Activated B cell treated with CpG ODN at 0.5 μM for 24 hours (primary cell): ENCODE measurements at regions not wholly inside any gene's neighbourhood (a gene's known extent, or its start where the extent isn't known, plus 50 kb on each side); places are given as distances from the start of the nearest gene placed in this dataset.

Experiments used
- ATAC-seq: fragments of 200-7000 bp; cut with Tn5 transposase; one replicate; pipeline ENCODE4 v1.10.0; 2021; ENCODE audit warnings: low read depth, mild to moderate bottlenecking, moderate library complexity
- CTCF ChIA-PET: fragments of 350-600 bp; sonication (Branson Sonifier 250); formaldehyde crosslinking; loops from one replicate; lab custom pipeline; 2021; ENCODE audit warnings: antibody characterized with exemption; lab: Charles Lee
- POLR2A ChIA-PET: fragments of 350-600 bp; sonication (Branson Sonifier 250); formaldehyde crosslinking; loops from one replicate; lab custom pipeline; 2021; ENCODE audit warnings: antibody characterized with exemption; lab: Charles Lee
- DNase-seq: peaks from one replicate; pipeline ENCODE4 v3.0.0; 2022
- H3K27ac Mint-ChIP-seq: one replicate; pipeline ENCODE4 v1.8.0; 2020; ENCODE audit warnings: mixed read lengths
- H3K27me3 Mint-ChIP-seq: one replicate; pipeline ENCODE4 v1.8.0; 2021; ENCODE audit warnings: mixed read lengths
- H3K36me3 Mint-ChIP-seq: one replicate; pipeline ENCODE4 v1.8.0; 2021; ENCODE audit warnings: low read depth, mixed read lengths
- H3K4me1 Mint-ChIP-seq: one replicate; pipeline ENCODE4 v1.8.0; 2021; ENCODE audit warnings: mixed read lengths
- H3K4me3 Mint-ChIP-seq: one replicate; pipeline ENCODE4 v1.8.0; 2020; ENCODE audit warnings: mild to moderate bottlenecking, mixed read lengths
- H3K9me3 Mint-ChIP-seq: one replicate; pipeline ENCODE4 v1.8.0; 2020; ENCODE audit warnings: mixed read lengths
- intact Hi-C: fragments of 100-400 bp; cut with micrococcal nuclease; formaldehyde crosslinking; loops from one replicate; pipeline ENCODE4 v1.15.1; 2024
- TF ChIP-seq, protein P1 (sequence below): fragments of 200-600 bp; IDR thresholded peaks from one replicate; pipeline ENCODE4 v1.8.0; 2022; ENCODE audit warnings: antibody characterized with exemption, mild to moderate bottlenecking

DNA sequence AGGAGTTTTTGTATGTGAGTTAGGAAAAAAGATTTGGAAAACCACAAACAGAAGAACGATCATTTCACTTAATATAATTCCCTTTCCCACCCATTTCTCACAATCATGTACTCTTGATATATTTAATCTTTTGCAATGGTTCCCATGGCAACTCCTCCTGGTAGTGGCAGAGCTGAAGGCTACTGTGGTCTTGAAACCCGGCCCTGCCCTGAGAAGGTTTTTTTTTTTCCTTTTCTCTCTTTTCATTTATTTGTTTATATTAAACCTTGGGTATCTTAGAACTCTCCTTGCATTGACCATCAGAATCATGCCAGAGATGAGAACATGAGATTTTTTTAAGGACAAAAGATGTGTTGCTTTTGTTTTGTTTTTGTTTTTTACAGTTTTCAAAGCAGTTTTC, 566.1 kb upstream of the NRP1 start:
- Mint-ChIP-seq H3K27me3 (no peaks in the 10 kb centered on the region), H3K4me1 (no peaks in the 10 kb centered on the region), H3K9me3 (peaks cover 6% of the 10 kb centered on the region), H3K27ac (no peak overlapping the region), H3K36me3 (no peaks in the 10 kb centered on the region), H3K4me3 (no peak overlapping the region)
- ATAC-seq (no peak), DNase-seq (no peak)
- ChIA-PET POLR2A (no interaction called here), CTCF (no interaction called here)
- intact Hi-C loops = no loop called here
- TF ChIP-seq, protein P1, sequence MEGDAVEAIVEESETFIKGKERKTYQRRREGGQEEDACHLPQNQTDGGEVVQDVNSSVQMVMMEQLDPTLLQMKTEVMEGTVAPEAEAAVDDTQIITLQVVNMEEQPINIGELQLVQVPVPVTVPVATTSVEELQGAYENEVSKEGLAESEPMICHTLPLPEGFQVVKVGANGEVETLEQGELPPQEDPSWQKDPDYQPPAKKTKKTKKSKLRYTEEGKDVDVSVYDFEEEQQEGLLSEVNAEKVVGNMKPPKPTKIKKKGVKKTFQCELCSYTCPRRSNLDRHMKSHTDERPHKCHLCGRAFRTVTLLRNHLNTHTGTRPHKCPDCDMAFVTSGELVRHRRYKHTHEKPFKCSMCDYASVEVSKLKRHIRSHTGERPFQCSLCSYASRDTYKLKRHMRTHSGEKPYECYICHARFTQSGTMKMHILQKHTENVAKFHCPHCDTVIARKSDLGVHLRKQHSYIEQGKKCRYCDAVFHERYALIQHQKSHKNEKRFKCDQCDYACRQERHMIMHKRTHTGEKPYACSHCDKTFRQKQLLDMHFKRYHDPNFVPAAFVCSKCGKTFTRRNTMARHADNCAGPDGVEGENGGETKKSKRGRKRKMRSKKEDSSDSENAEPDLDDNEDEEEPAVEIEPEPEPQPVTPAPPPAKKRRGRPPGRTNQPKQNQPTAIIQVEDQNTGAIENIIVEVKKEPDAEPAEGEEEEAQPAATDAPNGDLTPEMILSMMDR = no peak

DNA sequence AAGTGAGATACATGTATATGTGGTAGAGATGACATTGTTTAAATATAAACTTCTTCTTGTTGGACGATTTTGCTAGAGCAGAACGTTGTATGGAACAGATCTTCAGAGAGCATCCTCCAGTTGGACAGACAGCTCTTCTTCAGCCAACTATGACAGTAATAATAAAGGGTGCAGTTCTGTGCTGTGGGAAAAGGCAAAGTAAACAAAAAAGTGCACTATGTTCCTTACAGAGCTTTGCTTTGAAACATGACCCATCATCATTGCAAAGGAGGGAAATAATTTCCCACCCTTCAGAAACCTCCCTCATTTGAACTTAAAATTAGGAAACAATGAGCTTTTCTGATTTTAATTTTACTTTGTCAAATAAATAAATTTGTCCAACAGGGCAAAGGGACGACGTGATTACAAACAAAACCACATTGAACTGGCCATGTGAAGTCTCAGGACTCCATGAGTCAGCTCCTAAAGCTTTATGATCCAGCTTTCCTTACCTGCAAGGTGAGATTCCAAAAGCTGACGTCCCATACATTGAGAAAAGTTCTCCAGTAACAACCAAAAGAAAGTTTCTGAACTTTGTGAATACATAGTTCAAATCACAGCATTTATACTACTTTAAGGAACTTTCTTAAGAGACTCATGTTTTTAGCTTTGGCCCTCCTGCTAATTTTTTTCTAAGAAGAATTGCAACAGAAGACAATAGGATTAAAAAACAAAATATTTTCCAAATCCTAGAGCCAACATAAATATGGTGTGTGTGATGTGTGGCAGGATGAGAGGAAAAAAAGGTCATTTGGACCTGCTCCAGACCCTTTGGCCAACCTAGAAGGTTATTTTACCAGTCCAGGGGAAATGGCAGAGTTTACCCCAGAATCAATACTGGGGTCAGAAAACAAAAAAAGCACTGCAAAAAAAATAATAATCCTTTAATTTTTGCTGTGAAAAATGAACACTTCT, 565.4 kb upstream of the NRP1 start:
- TF ChIP-seq, protein P1 = no peak
- DNase-seq (no peak), ATAC-seq (no peak)
- H3K36me3 Mint-ChIP-seq = no peaks in the 10 kb centered on the region
- CTCF ChIA-PET = no interaction called here
- no peak overlapping the region for H3K27ac Mint-ChIP-seq
- H3K4me3 Mint-ChIP-seq = no peak overlapping the region
- intact Hi-C loops = no loop called here
- H3K4me1 Mint-ChIP-seq = no peaks in the 10 kb centered on the region
- H3K27me3 Mint-ChIP-seq = no peaks in the 10 kb centered on the region
- POLR2A ChIA-PET = no interaction called here
- H3K9me3 Mint-ChIP-seq = peaks cover 6% of the 10 kb centered on the region

- Mint-ChIP-seq H3K27me3 (no peaks in the 10 kb centered on the region), H3K4me1 (no peaks in the 10 kb centered on the region)
- no peak for DNase-seq
Measured at GRCh38 chr10:33897291-33897752, 562.9 kb upstream of the NRP1 start.

GRCh38 chr10:33893506-33893905, 559.0 kb upstream of the NRP1 start:
- CTCF ChIA-PET = no interaction called here
- intact Hi-C loops = no loop called here
- H3K27ac Mint-ChIP-seq = no peak overlapping the region
- no peaks in the 10 kb centered on the region for H3K36me3 Mint-ChIP-seq
- H3K4me1 Mint-ChIP-seq = no peaks in the 10 kb centered on the region
- no peak overlapping the region for H3K4me3 Mint-ChIP-seq
- no peak for DNase-seq
- H3K9me3 Mint-ChIP-seq = peaks cover 7% of the 10 kb centered on the region
- no peak for ATAC-seq
- TF ChIP-seq, protein P1 = no peak
- POLR2A ChIA-PET = no interaction called here
- no peaks in the 10 kb centered on the region for H3K27me3 Mint-ChIP-seq

More at GRCh38 chr10:33897291-33897752, 562.9 kb upstream of the NRP1 start:
- Mint-ChIP-seq H3K9me3 (peaks cover 11% of the 10 kb centered on the region), H3K4me3 (no peak overlapping the region), H3K27ac (no peak overlapping the region), H3K36me3 (no peaks in the 10 kb centered on the region)
- ChIA-PET CTCF (no interaction called here), POLR2A (no interaction called here)
- TF ChIP-seq, protein P1 = no peak
- ATAC-seq = no peak
- intact Hi-C loops = no loop called here

DNA sequence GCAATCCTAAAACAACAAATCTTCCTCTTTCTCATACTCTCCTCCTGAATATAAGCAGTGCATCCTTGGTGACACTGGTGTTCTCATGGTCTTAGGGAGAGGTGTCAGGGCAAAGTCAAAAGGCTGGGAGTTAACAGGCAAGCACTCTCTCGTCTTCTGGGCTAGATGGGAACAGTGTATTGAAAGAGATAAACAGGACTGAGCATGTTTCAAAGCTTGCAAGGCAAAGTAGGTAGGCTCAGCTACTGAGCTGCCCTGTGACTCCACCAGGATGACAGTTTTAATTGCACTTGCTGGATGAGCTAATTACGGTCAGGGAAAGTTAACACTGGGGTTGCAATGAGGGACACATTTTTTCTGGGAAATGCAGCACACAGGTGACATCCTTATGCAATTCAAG, 554.9 kb upstream of the NRP1 start:
- H3K36me3 Mint-ChIP-seq = no peaks in the 10 kb centered on the region
- CTCF ChIA-PET = no interaction called here

More for the DNA sequence above, 554.9 kb upstream of the NRP1 start:
- H3K4me1 Mint-ChIP-seq = no peaks in the 10 kb centered on the region
- intact Hi-C loops = no loop called here
- H3K27me3 Mint-ChIP-seq = no peaks in the 10 kb centered on the region
- H3K9me3 Mint-ChIP-seq = peaks cover 7% of the 10 kb centered on the region
- TF ChIP-seq, protein P1 = no peak
- POLR2A ChIA-PET = no interaction called here
- no peak overlapping the region for H3K27ac Mint-ChIP-seq
- no peak overlapping the region for H3K4me3 Mint-ChIP-seq
- DNase-seq (no peak), ATAC-seq (no peak)
